ENCODE measurements at regions not wholly inside any gene's neighbourhood (a gene's known extent, or its start where the extent isn't known, plus 50 kb on each side); places are given as distances from the start of the nearest gene placed in this dataset.

GRCh38 chr7:149606826-149607225, 109.2 kb upstream of the ZNF746 start:
- TF ChIP-seq POLR2AphosphoS5 (IDR thresholded peaks at IDR 0.05; ENCODE audit: insufficient read depth in 1 of 2, low read depth in 1 of 2) (no peak), POLR2A (IDR thresholded peaks at IDR 0.05) (no peak), CTCF (IDR thresholded peaks at IDR 0.05) (no peak)

Data from vagina (tissue), 2 donors.